Thoracic aorta (tissue), 2 donors: ENCODE measurements at regions not wholly inside any gene's neighbourhood (a gene's known extent, or its start where the extent isn't known, plus 50 kb on each side); places are given as distances from the start of the nearest gene placed in this dataset.

ENCODE experiments used
- ATAC-seq: fragments of 150-250 bp; one replicate; pipeline ENCODE4 v1.8.0; 2017; ENCODE audit warnings: low read depth; ENCODE audit not compliant: insufficient number of reproducible peaks, low FRiP score
- DNase-seq: peaks from one replicate; pipeline ENCODE4 v3.0.0-alpha.2; 2020; ENCODE audit warnings: low spot score
- H3K27ac ChIP-seq, 2 donors: fragments of 200-600 bp; sonication (generic); 1 replicate in 1 of 2; 2 replicates in 1 of 2; pipeline ENCODE4 v1.5.1; 2016; ENCODE audit warnings: mild to moderate bottlenecking in 2 of 2, moderate library complexity in 2 of 2
- H3K27me3 ChIP-seq: fragments of 200-600 bp; sonication (generic); replicated peaks from 2 replicates; pipeline ENCODE4 v1.6.0; 2016; ENCODE audit warnings: mild to moderate bottlenecking; ENCODE audit not compliant: insufficient read depth
- H3K36me3 ChIP-seq: fragments of 200-600 bp; sonication (generic); one replicate; pipeline ENCODE4 v1.5.1; 2016
- H3K4me1 ChIP-seq, 2 donors: fragments of 200-600 bp; sonication (generic); 1 replicate in 1 of 2; 2 replicates in 1 of 2; pipeline versions ENCODE4 v1.5.1 to v1.6.0; 2016; ENCODE audit warnings: low read depth in 2 of 2, mild to moderate bottlenecking in 1 of 2; ENCODE audit not compliant: control insufficient read depth in 1 of 2
- H3K4me3 ChIP-seq: fragments of 200-600 bp; sonication (generic); 2 replicates; pipeline ENCODE4 v1.5.1; 2016; ENCODE audit warnings: mild to moderate bottlenecking
- H3K9me3 ChIP-seq: fragments of 200-600 bp; sonication (generic); 2 replicates; pipeline ENCODE4 v1.5.1; 2016
- CTCF ChIP-seq: fragments of 200-600 bp; sonication (generic); IDR thresholded peaks from one replicate; pipeline ENCODE4 v1.5.1; 2019; ENCODE audit warnings: antibody characterized with exemption

- H3K36me3 ChIP-seq = no peaks in the 10 kb centered on the region
- no peaks in the 10 kb centered on the region for H3K9me3 ChIP-seq
- no peak overlapping the region for H3K27ac ChIP-seq
- no peak overlapping the region for H3K4me3 ChIP-seq
- H3K27me3 ChIP-seq = no peaks in the 10 kb centered on the region
- TF ChIP-seq CTCF = no peak
- no peak for DNase-seq
- ATAC-seq = no peak
- no peaks in the 10 kb centered on the region for H3K4me1 ChIP-seq
Measured at GRCh38 chr9:78676623-78677022, 379.7 kb downstream of the PSAT1 start.

- no peaks in the 10 kb centered on the region for H3K9me3 ChIP-seq
- ATAC-seq (no peak), DNase-seq (no peak)
- no peaks in the 10 kb centered on the region for H3K4me1 ChIP-seq
- no peaks in the 10 kb centered on the region for H3K36me3 ChIP-seq
- H3K4me3 ChIP-seq = no peak overlapping the region
- no peak overlapping the region for H3K27ac ChIP-seq
- no peak for TF ChIP-seq CTCF
- no peaks in the 10 kb centered on the region for H3K27me3 ChIP-seq
Measured at GRCh38 chr9:78677326-78677725, 380.4 kb downstream of the PSAT1 start.

- DNase-seq (no peak), ATAC-seq (no peak)
- Histone ChIP-seq H3K27me3 (no peaks in the 10 kb centered on the region), H3K4me3 (no peak overlapping the region), H3K9me3 (no peaks in the 10 kb centered on the region), H3K4me1 (no peaks in the 10 kb centered on the region), H3K36me3 (no peaks in the 10 kb centered on the region), H3K27ac (no peak overlapping the region)
- TF ChIP-seq CTCF = no peak
Measured at GRCh38 chr9:78678877-78679276, 382.0 kb downstream of the PSAT1 start.

GRCh38 chr9:78680196-78680595 lies 383.3 kb downstream of the PSAT1 start:
- no peak overlapping the region for H3K4me3 ChIP-seq
- no peaks in the 10 kb centered on the region for H3K27me3 ChIP-seq
- no peaks in the 10 kb centered on the region for H3K9me3 ChIP-seq
- H3K27ac ChIP-seq = no peak overlapping the region
- no peaks in the 10 kb centered on the region for H3K36me3 ChIP-seq
- no peak for DNase-seq
- no peak for TF ChIP-seq CTCF
- H3K4me1 ChIP-seq = no peaks in the 10 kb centered on the region
- ATAC-seq = no peak

- Histone ChIP-seq H3K27me3 (no peaks in the 10 kb centered on the region), H3K27ac (no peak overlapping the region), H3K4me1 (no peaks in the 10 kb centered on the region), H3K9me3 (no peaks in the 10 kb centered on the region), H3K36me3 (no peaks in the 10 kb centered on the region), H3K4me3 (no peak overlapping the region)
- no peak for ATAC-seq
- TF ChIP-seq CTCF = no peak
- no peak for DNase-seq
Measured at GRCh38 chr9:78682216-78682615, 385.3 kb downstream of the PSAT1 start.
